ENCODE measurements at regions not wholly inside any gene's neighbourhood (a gene's known extent, or its start where the extent isn't known, plus 50 kb on each side); places are given as distances from the start of the nearest gene placed in this dataset.

GRCh38 chr3:27596921-27597320, 112.7 kb upstream of the SLC4A7 start:
- TF ChIP-seq POLR2A (IDR thresholded peaks at IDR 0.05) = no peak
- no peak for TF ChIP-seq CTCF (IDR thresholded peaks at IDR 0.05)

Data from Peyer's patch (tissue), 4 donors.